Skeletal muscle tissue (tissue), 3 donors: ENCODE measurements at regions not wholly inside any gene's neighbourhood (a gene's known extent, or its start where the extent isn't known, plus 50 kb on each side); places are given as distances from the start of the nearest gene placed in this dataset.

Source experiments
- H3K27ac ChIP-seq: one replicate; pipeline ENCODE4 v1.7.0; 2013; ENCODE audit warnings: mild to moderate bottlenecking, low read depth, low read length, inconsistent platforms
- H3K27me3 ChIP-seq, 3 donors: one replicate each; pipeline ENCODE4 v1.7.0; 2013; ENCODE audit warnings: low read length in 3 of 3; ENCODE audit not compliant: control insufficient read depth in 3 of 3, insufficient read depth in 3 of 3
- H3K36me3 ChIP-seq, 3 donors: one replicate each; pipeline ENCODE4 v1.7.0; 2013; ENCODE audit warnings: low read length in 3 of 3; ENCODE audit not compliant: control insufficient read depth in 3 of 3, insufficient read depth in 3 of 3
- H3K4me1 ChIP-seq, 3 donors: one replicate each; pipeline ENCODE4 v1.7.0; 2013; ENCODE audit warnings: low read length in 3 of 3, mild to moderate bottlenecking in 3 of 3; ENCODE audit not compliant: control insufficient read depth in 3 of 3, insufficient read depth in 3 of 3
- H3K4me3 ChIP-seq, 3 donors: one replicate each; pipeline ENCODE4 v1.7.0; 2013; ENCODE audit warnings: low read length in 3 of 3
- H3K9ac ChIP-seq, 3 donors: one replicate each; pipeline ENCODE4 v1.7.0; 2013; ENCODE audit warnings: low read length in 3 of 3, mild to moderate bottlenecking in 3 of 3, moderate library complexity in 2 of 3, low read depth in 1 of 3
- H3K9me3 ChIP-seq, 3 donors: one replicate each; pipeline ENCODE4 v1.7.0; 2013; ENCODE audit warnings: low read length in 3 of 3; ENCODE audit not compliant: control insufficient read depth in 3 of 3
- donor health status: Osteomylitis.

GRCh38 chr15:94778840-94779239, 547.5 kb downstream of the MCTP2 start:
- H3K4me1 ChIP-seq = no peaks in the 10 kb centered on the region
- H3K4me3 ChIP-seq = no peak overlapping the region
- H3K27ac ChIP-seq = no peak overlapping the region
- no peak overlapping the region for H3K9ac ChIP-seq
- H3K27me3 ChIP-seq = no peaks in the 10 kb centered on the region
- no peaks in the 10 kb centered on the region for H3K9me3 ChIP-seq
- no peaks in the 10 kb centered on the region for H3K36me3 ChIP-seq

GRCh38 chr15:94780166-94780565, 548.8 kb downstream of the MCTP2 start:
- no peak overlapping the region for H3K9ac ChIP-seq
- no peaks in the 10 kb centered on the region for H3K9me3 ChIP-seq
- no peak overlapping the region for H3K27ac ChIP-seq
- no peak overlapping the region for H3K4me3 ChIP-seq
- no peaks in the 10 kb centered on the region for H3K4me1 ChIP-seq
- H3K27me3 ChIP-seq = no peaks in the 10 kb centered on the region
- H3K36me3 ChIP-seq = no peaks in the 10 kb centered on the region

- H3K9me3 ChIP-seq = no peaks in the 10 kb centered on the region
- no peaks in the 10 kb centered on the region for H3K36me3 ChIP-seq
- H3K4me1 ChIP-seq = no peaks in the 10 kb centered on the region
- H3K4me3 ChIP-seq = no peak overlapping the region
- H3K27me3 ChIP-seq = no peaks in the 10 kb centered on the region
- no peak overlapping the region for H3K27ac ChIP-seq
- H3K9ac ChIP-seq = no peak overlapping the region
Observed at GRCh38 chr15:94785091-94785490, 553.7 kb downstream of the MCTP2 start.

GRCh38 chr15:94791008-94791407, 559.6 kb downstream of the MCTP2 start:
- Histone ChIP-seq H3K9me3 (peaks cover 0 to 3% (median 0%) of the 10 kb centered on the region in 3 donors), H3K27me3 (no peaks in the 10 kb centered on the region), H3K4me1 (no peaks in the 10 kb centered on the region), H3K9ac (no peak overlapping the region), H3K36me3 (no peaks in the 10 kb centered on the region), H3K4me3 (no peak overlapping the region), H3K27ac (no peak overlapping the region)

GRCh38 chr15:94791510-94791909, 560.1 kb downstream of the MCTP2 start:
- Histone ChIP-seq H3K27ac (no peak overlapping the region), H3K9me3 (peaks cover 0 to 3% (median 0%) of the 10 kb centered on the region in 3 donors), H3K4me3 (no peak overlapping the region), H3K4me1 (no peaks in the 10 kb centered on the region), H3K27me3 (no peaks in the 10 kb centered on the region), H3K36me3 (no peaks in the 10 kb centered on the region), H3K9ac (no peak overlapping the region)

GRCh38 chr15:94792196-94792595, 560.8 kb downstream of the MCTP2 start:
- H3K27me3 ChIP-seq = no peaks in the 10 kb centered on the region
- no peaks in the 10 kb centered on the region for H3K36me3 ChIP-seq
- no peak overlapping the region for H3K27ac ChIP-seq

GRCh38 chr15:94793207-94793606, 561.8 kb downstream of the MCTP2 start:
- no peak overlapping the region for H3K9ac ChIP-seq
- H3K27ac ChIP-seq = no peak overlapping the region
- no peaks in the 10 kb centered on the region for H3K4me1 ChIP-seq
- no peaks in the 10 kb centered on the region for H3K36me3 ChIP-seq
- H3K27me3 ChIP-seq = no peaks in the 10 kb centered on the region
- peaks cover 0 to 3% (median 0%) of the 10 kb centered on the region in 3 donors for H3K9me3 ChIP-seq
- H3K4me3 ChIP-seq = no peak overlapping the region

More at GRCh38 chr15:94792196-94792595, 560.8 kb downstream of the MCTP2 start:
- Histone ChIP-seq H3K4me3 (no peak overlapping the region), H3K9ac (no peak overlapping the region), H3K9me3 (peaks cover 0 to 3% (median 0%) of the 10 kb centered on the region in 3 donors), H3K4me1 (no peaks in the 10 kb centered on the region)

- Histone ChIP-seq H3K9ac (no peak overlapping the region), H3K27ac (no peak overlapping the region), H3K4me1 (no peaks in the 10 kb centered on the region), H3K4me3 (no peak overlapping the region), H3K36me3 (no peaks in the 10 kb centered on the region), H3K27me3 (no peaks in the 10 kb centered on the region), H3K9me3 (peaks cover 0 to 3% (median 0%) of the 10 kb centered on the region in 3 donors)
Observed at GRCh38 chr15:94793641-94794040, 562.3 kb downstream of the MCTP2 start.

GRCh38 chr15:94804613-94805012, 573.3 kb downstream of the MCTP2 start:
- no peak overlapping the region for H3K9ac ChIP-seq
- H3K4me3 ChIP-seq = no peak overlapping the region
- H3K27ac ChIP-seq = no peak overlapping the region
- H3K9me3 ChIP-seq = no peaks in the 10 kb centered on the region
- no peaks in the 10 kb centered on the region for H3K27me3 ChIP-seq
- H3K36me3 ChIP-seq = no peaks in the 10 kb centered on the region
- no peaks in the 10 kb centered on the region for H3K4me1 ChIP-seq

- Histone ChIP-seq H3K4me3 (no peak overlapping the region), H3K9ac (no peak overlapping the region), H3K4me1 (no peaks in the 10 kb centered on the region), H3K9me3 (no peaks in the 10 kb centered on the region), H3K27ac (no peak overlapping the region), H3K36me3 (no peaks in the 10 kb centered on the region), H3K27me3 (no peaks in the 10 kb centered on the region)
Observed at GRCh38 chr15:94815110-94815731, 583.9 kb downstream of the MCTP2 start.
